ENCODE measurements at regions not wholly inside any gene's neighbourhood (a gene's known extent, or its start where the extent isn't known, plus 50 kb on each side); places are given as distances from the start of the nearest gene placed in this dataset.
"Not testable (repeated sequence)": the region's sequence is repeated elsewhere in the genome, so short reads cannot be mapped to it uniquely, and the experiment has no call there.

DNA sequence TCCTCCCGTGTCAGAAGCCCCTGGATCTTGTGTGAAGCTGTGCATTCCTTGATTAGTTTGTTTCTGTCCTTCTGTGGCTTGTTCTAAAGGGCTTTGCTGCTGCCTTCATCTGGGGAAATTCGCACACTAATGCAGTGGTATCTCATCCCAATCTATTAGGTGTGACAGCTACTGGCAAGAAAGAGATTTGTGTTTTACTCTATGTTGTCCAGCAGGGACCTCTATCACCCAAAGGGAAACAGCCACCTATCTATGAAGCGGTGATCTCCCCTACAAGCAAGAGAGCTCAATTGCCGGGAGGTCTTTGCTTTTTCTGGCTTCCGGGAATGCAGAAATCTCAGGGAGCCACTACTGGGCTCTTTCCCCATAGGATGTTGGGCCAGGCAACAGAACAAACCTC lies 151.8 kb downstream of the NRN1 start:
- Histone ChIP-seq H3K4me1 (peaks cover 0 to 8% (median 0%) of the 10 kb centered on the region in 10 experiments; a peak in 5 of 20 replicates), H3K4me2 (no peak overlapping the region), H3K9ac (no peak overlapping the region), H3K36me3 (no peaks in the 10 kb centered on the region), H4K20me1 (no peaks in the 10 kb centered on the region), H3K9me3 (replicated peaks in 1 of 11) (peaks cover 0 to 14% (median 6%) of the 10 kb centered on the region in 11 experiments; a peak in 7 of 22 replicates), H3K27ac (no peak overlapping the region), H3K4me3 (no peak overlapping the region), H3K27me3 (no peaks in the 10 kb centered on the region; a peak in 1 of 22 replicates)
- TF ChIP-seq Cebpa-rat (IDR thresholded peaks at IDR 0.05), result no peak

DNA sequence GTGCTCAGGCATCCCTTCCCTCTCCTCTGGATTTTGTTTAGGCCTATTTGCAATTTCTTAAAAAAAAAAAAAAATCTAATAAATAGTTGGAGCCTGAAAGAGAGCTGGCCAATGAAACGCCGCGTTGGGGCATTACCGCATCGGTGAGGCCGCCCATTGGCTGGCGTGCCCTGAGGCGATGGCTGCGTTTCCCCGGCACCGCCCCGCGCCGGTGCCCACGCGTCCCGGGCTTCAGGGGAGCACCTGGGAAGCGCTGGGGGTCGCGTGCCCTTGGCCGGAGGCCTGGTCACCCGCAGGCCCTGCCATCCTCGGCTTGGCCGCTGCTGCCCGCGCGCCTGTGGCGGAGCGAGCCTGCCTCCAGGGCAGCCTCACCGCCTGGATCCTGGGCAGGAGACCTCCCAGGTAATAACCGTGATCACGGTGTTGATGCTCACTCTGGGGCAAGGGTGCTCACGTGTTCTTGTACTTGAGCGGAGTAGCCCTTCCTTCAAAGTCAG lies 155.4 kb downstream of the NRN1 start:
- Histone ChIP-seq H3K27me3 (no peaks in the 10 kb centered on the region; a peak in 1 of 22 replicates), H3K4me1 (peaks cover 0 to 21% (median 5%) of the 10 kb centered on the region in 10 experiments; a peak in 11 of 20 replicates), H3K4me2 (no peak overlapping the region), H3K9me3 (replicated peaks in 1 of 11) (peaks cover 9 to 32% (median 16%) of the 10 kb centered on the region in 11 experiments; a peak in 16 of 22 replicates), H3K27ac (no peak overlapping the region), H3K36me3 (no peaks in the 10 kb centered on the region), H4K20me1 (no peaks in the 10 kb centered on the region), H3K9ac (no peak overlapping the region), H3K4me3 (no peak overlapping the region)
- TF ChIP-seq Cebpa-rat (IDR thresholded peaks at IDR 0.05), result no peak

DNA sequence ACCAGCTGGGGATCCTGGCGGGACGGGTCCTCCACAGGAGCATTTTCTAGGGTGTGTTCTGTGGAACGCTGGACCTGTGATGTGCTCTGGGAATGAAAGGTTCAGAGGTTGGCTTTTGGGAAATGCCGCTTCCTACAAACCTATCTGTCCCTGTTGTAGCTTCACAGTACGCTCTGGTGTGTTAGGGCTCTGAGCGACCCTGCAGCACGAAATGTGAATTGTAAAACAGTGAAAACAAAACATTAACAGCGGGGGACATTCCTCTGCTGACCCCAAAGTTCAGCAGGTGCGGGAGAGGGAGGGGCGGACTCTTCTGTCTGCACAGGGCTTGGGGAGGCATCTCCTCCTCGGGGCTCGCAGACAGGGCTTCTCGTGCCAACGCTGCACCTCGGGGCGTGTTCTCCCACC lies 155.9 kb downstream of the NRN1 start:
- H3K36me3 ChIP-seq, result no peaks in the 10 kb centered on the region
- H3K4me3 ChIP-seq, result no peak overlapping the region
- no peak overlapping the region for H3K9ac ChIP-seq
- H3K4me2 ChIP-seq, result no peak overlapping the region
- TF ChIP-seq Cebpa-rat (IDR thresholded peaks at IDR 0.05), result no peak
- no peaks in the 10 kb centered on the region for H4K20me1 ChIP-seq
- H3K27ac ChIP-seq, result no peak overlapping the region
- H3K9me3 ChIP-seq (replicated peaks in 1 of 11), result peaks cover 9 to 36% (median 16%) of the 10 kb centered on the region in 11 experiments; a peak in 17 of 22 replicates
- no peaks in the 10 kb centered on the region; a peak in 1 of 22 replicates for H3K27me3 ChIP-seq
- H3K4me1 ChIP-seq, result peaks cover 0 to 16% (median 5%) of the 10 kb centered on the region in 10 experiments; a peak in 11 of 20 replicates

DNA sequence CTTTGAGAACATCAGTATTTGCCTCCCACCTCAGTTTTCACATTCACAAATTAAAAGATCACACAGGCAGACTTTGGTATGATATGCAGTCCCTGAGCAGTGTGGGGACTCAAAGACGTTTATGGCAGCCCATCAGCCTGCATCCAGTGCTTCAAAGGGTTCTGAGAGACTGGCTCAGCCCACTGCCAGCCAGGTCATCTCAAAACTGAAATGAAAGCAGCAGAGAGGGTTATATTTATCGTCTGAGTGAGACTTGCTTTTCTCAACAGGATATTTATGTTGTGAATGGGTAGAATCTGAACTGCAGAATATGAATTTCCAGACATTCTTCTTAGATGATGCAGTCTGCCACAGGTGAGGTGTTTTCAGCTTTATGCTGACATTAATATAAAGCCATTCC lies 159.8 kb downstream of the NRN1 start:
- Histone ChIP-seq H3K36me3 (no peaks in the 10 kb centered on the region), H3K4me2 (no peak overlapping the region), H3K9ac (no peak overlapping the region), H3K9me3 (replicated peaks in 1 of 11) (peaks cover 9 to 46% (median 23%) of the 10 kb centered on the region in 11 experiments; a peak in 21 of 22 replicates), H3K4me3 (no peak overlapping the region), H3K27me3 (no peaks in the 10 kb centered on the region; a peak in 1 of 22 replicates), H3K27ac (no peak overlapping the region), H4K20me1 (no peaks in the 10 kb centered on the region), H3K4me1 (peaks cover 0 to 14% (median 5%) of the 10 kb centered on the region in 10 experiments; a peak in 11 of 20 replicates)
- TF ChIP-seq Cebpa-rat (IDR thresholded peaks at IDR 0.05), result no peak

DNA sequence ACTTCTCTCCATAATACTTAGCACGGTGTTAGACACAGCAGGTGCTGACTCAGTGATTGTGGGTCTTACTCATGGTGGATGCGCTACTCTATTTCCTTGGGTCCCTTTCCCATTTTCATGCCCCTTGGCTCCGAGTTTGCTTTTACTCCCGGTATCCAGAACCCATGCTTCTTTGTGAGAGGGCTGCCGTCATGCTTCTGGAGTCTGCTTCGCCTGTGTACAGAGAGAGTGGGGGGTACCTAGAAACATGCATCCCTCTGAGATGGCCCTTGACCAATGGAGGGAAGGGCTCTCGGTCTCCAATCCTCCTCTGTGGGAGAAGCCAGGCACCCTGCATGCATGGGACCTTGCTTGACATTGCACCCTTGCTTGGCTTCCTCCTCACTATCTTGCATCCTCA lies 160.4 kb downstream of the NRN1 start:
- H3K27ac ChIP-seq, result no peak overlapping the region
- H3K9ac ChIP-seq, result no peak overlapping the region
- H3K36me3 ChIP-seq, result no peaks in the 10 kb centered on the region
- no peak overlapping the region for H3K4me3 ChIP-seq
- no peak for TF ChIP-seq Cebpa-rat (IDR thresholded peaks at IDR 0.05)
- H3K27me3 ChIP-seq, result no peaks in the 10 kb centered on the region; a peak in 1 of 22 replicates
- H3K4me2 ChIP-seq, result no peak overlapping the region
- H4K20me1 ChIP-seq, result no peaks in the 10 kb centered on the region
- H3K9me3 ChIP-seq (replicated peaks in 1 of 11), result peaks cover 9 to 41% (median 23%) of the 10 kb centered on the region in 11 experiments; a peak in 21 of 22 replicates
- peaks cover 0 to 14% (median 5%) of the 10 kb centered on the region in 10 experiments; a peak in 11 of 20 replicates for H3K4me1 ChIP-seq

DNA sequence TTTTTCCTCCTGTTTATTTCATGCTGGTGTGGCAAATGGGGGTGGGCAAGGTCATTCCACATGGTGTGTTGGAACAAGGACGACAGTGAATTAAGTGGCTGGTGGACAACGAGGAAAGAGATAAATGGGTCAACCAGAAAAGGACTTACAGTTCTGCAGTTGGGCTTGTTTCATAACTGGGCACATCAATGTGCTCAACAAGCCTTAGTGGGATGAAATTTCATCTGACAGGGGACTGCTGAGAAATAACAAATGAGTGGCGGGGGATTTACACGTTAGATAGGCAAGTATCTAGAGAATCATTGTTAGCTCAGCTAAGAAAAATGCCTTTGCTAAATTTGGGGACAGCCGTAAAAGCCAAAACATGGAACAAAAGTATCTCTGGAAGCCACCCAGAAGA lies 163.6 kb downstream of the NRN1 start:
- peaks cover 0 to 6% (median 0%) of the 10 kb centered on the region in 10 experiments; a peak in 1 of 20 replicates for H3K4me1 ChIP-seq
- H3K4me3 ChIP-seq, result no peak overlapping the region
- no peak overlapping the region for H3K4me2 ChIP-seq
- H3K9ac ChIP-seq, result no peak overlapping the region
- H4K20me1 ChIP-seq, result no peaks in the 10 kb centered on the region
- H3K27ac ChIP-seq, result no peak overlapping the region
- peaks cover 7 to 32% (median 17%) of the 10 kb centered on the region in 11 experiments; a peak in 21 of 22 replicates for H3K9me3 ChIP-seq (replicated peaks in 1 of 11)
- no peaks in the 10 kb centered on the region for H3K36me3 ChIP-seq
- H3K27me3 ChIP-seq, result no peaks in the 10 kb centered on the region
- no peak for TF ChIP-seq Cebpa-rat (IDR thresholded peaks at IDR 0.05)

DNA sequence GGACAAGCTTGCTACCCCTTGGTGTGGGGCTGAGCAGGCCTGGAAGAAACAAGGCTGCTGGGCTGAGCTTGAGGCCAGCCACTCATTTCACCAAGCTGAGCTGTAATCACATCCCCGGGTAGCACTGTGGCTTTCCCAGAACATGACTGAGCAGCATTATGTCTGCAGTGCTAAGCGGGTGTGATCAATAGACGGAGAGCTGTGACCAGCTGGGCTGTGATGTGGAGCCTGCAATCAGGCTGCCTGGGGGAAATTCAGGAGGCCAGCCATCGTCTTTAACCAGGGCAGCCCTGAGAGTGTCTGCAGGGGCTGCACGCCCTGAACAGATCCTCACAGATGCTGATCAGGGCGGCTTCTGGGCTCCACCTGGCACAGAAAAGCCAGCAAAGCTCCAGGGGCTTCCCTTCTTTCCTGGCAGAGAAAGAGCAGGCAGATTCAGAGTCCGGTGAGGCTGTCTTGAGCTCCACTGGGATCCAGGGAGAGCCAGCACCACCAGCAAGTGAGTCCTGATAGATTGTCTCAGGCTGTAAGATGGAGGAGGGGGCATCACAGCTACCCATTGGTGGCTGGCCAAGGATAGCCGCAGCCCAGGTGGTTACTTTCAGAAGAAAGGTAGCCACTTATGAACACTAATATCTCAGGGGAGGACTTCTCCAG lies 165.9 kb downstream of the NRN1 start:
- H3K9me3 ChIP-seq (replicated peaks in 1 of 11), result peaks cover 0 to 20% (median 8%) of the 10 kb centered on the region in 11 experiments; a peak in 11 of 22 replicates
- no peak overlapping the region for H3K9ac ChIP-seq
- H3K27me3 ChIP-seq, result no peaks in the 10 kb centered on the region
- no peaks in the 10 kb centered on the region for H4K20me1 ChIP-seq
- 0 out of 20 replicates have a peak, but pooled peaks cover 0 to 6% (median 0%) of the 10 kb centered on the region in 10 experiments for H3K4me1 ChIP-seq
- no peak overlapping the region; a peak in 1 of 22 replicates for H3K4me2 ChIP-seq
- TF ChIP-seq Cebpa-rat (IDR thresholded peaks at IDR 0.05), result no peak
- no peak overlapping the region for H3K4me3 ChIP-seq
- no peak overlapping the region for H3K27ac ChIP-seq
- no peaks in the 10 kb centered on the region for H3K36me3 ChIP-seq

DNA sequence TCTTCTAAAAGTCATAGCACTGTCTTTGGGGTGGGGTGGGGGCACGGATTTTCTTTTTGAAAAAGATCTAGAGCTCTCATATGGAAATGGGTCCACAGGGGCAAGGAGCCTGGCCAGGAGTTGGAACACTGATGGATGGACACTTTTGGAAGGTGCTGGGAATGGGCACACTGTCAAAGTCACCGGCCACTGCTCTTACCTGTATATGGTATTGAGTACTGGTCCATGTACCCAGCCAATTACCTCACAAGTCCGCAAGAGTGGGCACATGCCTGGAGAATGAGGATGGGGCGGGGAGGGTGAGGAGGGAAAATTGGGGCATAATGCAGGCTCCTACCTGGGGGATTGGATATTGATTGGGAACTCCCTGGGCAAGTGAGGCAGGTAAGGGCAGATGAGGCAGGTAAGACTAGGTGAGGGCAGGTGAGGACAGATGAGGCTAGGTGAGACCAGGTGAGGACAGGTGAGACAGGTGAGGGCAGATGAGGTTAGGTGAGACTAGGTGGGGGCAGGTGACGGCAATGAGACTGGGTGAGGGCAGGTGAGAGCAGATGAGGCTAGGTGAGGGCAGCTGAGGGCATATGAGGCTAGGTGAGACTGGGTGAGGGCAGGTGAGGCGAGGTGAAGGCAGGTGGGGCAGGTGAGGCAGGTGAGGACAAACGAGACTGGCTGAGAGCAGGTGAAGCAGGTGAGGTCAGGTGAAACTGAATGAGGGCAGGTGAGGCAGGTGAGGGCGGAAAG lies 167.9 kb downstream of the NRN1 start:
- peaks cover 0 to 13% (median under 1%) of the 10 kb centered on the region in 10 experiments; a peak in 9 of 20 replicates for H3K4me1 ChIP-seq
- no peaks in the 10 kb centered on the region for H4K20me1 ChIP-seq
- no peak overlapping the region for H3K4me2 ChIP-seq
- no peaks in the 10 kb centered on the region for H3K27me3 ChIP-seq
- no peak overlapping the region for H3K9ac ChIP-seq
- H3K9me3 ChIP-seq (replicated peaks in 1 of 11), result peaks cover 0 to 17% (median 7%) of the 10 kb centered on the region in 11 experiments; a peak in 15 of 22 replicates
- TF ChIP-seq Cebpa-rat (IDR thresholded peaks at IDR 0.05), result no peak
- no peak overlapping the region for H3K4me3 ChIP-seq
- 0 out of 22 replicates have a peak, but pooled peaks cover 0 to 5% (median 0%) of the 10 kb centered on the region in 11 experiments for H3K36me3 ChIP-seq
- no peak overlapping the region for H3K27ac ChIP-seq

DNA sequence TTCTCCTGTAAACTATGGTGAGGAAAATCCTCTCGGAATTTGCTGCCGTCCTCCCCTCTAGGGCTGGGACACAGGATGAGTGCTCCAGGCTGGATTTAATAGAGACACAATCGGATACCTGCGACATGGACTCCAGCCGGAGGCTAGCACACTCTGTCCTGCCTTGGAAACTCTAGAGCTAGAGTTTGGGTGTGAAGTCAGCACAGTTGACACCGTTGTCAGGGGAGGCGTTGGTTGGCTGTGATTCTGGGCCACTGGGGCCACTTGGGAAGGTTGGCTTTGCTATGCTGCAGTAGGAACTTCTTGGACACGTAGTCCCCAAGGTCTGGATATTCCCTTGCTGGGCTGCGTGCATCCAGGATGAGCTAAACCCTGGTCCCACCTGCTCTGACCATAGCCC lies 169.4 kb downstream of the NRN1 start:
- H3K4me2 ChIP-seq, result no peak overlapping the region
- TF ChIP-seq Cebpa-rat (IDR thresholded peaks at IDR 0.05), result no peak
- no peaks in the 10 kb centered on the region for H4K20me1 ChIP-seq
- H3K4me1 ChIP-seq, result peaks cover 12 to 28% (median 15%) of the 10 kb centered on the region in 10 experiments
- no peak overlapping the region for H3K9ac ChIP-seq
- 0 out of 22 replicates have a peak, but pooled peaks cover 0 to 5% (median 0%) of the 10 kb centered on the region in 11 experiments for H3K36me3 ChIP-seq
- H3K4me3 ChIP-seq, result no peak overlapping the region
- peaks cover 0 to 17% (median 7%) of the 10 kb centered on the region in 11 experiments; a peak in 15 of 22 replicates for H3K9me3 ChIP-seq (replicated peaks in 1 of 11)
- no peaks in the 10 kb centered on the region for H3K27me3 ChIP-seq
- no peak overlapping the region for H3K27ac ChIP-seq

DNA sequence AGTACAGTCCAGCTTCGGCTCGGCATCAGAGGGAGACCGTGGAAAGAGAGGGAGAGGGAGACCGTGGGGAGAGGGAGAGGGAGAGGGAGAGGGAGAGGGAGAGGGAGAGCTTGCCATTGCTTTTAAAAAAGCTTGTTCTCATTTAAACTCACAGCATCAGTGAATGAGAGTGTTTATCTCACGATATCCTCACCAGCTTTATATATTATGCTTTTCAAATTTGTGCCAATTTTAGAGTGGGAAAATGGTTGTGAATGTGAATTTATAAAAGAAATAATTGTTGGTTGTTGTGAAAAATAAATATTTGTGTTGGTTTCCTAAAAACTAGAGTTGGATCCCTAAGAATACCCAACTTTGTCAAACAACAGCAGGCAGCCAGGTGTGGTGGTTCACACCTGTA lies 170.1 kb downstream of the NRN1 start:
- not testable (repeated sequence) for H3K36me3 ChIP-seq, H3K4me3 ChIP-seq, H3K27ac ChIP-seq, H3K9ac ChIP-seq, H3K27me3 ChIP-seq, H3K4me2 ChIP-seq, H4K20me1 ChIP-seq
- Histone ChIP-seq H3K4me1 (peaks cover 19 to 35% (median 22%) of the 10 kb centered on the region in 10 experiments), H3K9me3 (replicated peaks in 1 of 11) (peaks cover 0 to 17% (median 7%) of the 10 kb centered on the region in 11 experiments; a peak in 15 of 22 replicates)
